ENCODE measurements at regions not wholly inside any gene's neighbourhood (a gene's known extent, or its start where the extent isn't known, plus 50 kb on each side); places are given as distances from the start of the nearest gene placed in this dataset.

- no peak overlapping the region for H3K4me3 ChIP-seq (replicated peaks; ENCODE audit: insufficient read depth, low read length)
- TF ChIP-seq CTCF (IDR thresholded peaks at IDR 0.05; ENCODE audit: insufficient read depth, low read length) (no peak), POLR2AphosphoS5 (IDR thresholded peaks at IDR 0.05; ENCODE audit: low read depth) (no peak), SPI1 (IDR thresholded peaks at IDR 0.05; ENCODE audit: borderline replicate concordance, low read depth) (no peak), GABPA (IDR thresholded peaks at IDR 0.05; ENCODE audit: low read depth) (no peak), REST (IDR thresholded peaks at IDR 0.05; ENCODE audit: insufficient replicate concordance, low read depth) (no peak)
- H3K27me3 ChIP-seq (ENCODE audit: insufficient read depth, poor library complexity, severe bottlenecking), result no peaks in the 10 kb centered on the region
- H3K27ac ChIP-seq (replicated peaks), result no peak overlapping the region
- no peak for DNase-seq (ENCODE audit: low read depth in 1 of 2, low spot score in 1 of 2)
These were observed 581.7 kb upstream of the RIOK2 start for GRCh38 chr5:97764700-97765099.

DNA sequence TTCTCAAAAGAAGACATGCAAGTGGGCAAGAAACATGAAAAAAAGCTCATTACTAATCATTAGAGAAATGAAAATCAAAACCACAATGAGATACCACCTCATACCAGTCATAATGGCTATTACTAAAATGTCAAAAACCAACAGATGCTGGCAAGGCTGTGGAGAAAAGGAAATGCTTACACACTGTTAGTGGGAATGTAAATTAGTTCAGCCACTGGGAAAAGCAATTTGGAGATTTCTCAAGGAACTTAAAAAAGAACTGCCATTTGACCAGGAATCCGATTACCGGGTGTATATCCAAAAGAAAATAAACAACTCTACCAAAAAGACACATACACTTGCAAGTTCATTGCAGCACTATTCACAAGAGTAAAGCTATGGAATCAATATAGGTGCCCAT lies 595.4 kb upstream of the RIOK2 start:
- Histone ChIP-seq H3K4me3 (replicated peaks; ENCODE audit: insufficient read depth, low read length) (no peak overlapping the region), H3K27ac (replicated peaks) (no peak overlapping the region), H3K27me3 (ENCODE audit: insufficient read depth, poor library complexity, severe bottlenecking) (no peaks in the 10 kb centered on the region)
- no peak for DNase-seq (ENCODE audit: low read depth in 1 of 2, low spot score in 1 of 2)
- no peak for TF ChIP-seq SPI1 (IDR thresholded peaks at IDR 0.05; ENCODE audit: borderline replicate concordance, low read depth)

DNA sequence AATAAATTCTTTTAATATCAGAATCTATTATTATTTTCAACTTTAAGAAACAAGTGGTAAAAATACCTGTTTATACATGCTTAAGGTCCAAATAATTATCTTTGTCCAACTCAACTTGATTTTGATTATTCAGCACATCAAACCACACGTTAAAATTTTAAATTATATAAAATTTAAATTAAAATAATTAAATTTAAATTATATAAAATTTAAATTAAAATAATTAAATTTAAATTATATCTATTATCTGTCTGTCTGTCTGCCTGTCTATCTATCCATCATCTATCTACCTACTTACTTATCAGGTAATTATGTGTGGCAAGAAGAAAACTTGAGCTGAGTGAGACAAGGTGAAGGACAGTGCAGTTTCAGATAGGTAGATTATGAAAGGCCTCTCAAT lies 605.3 kb upstream of the RIOK2 start:
- TF ChIP-seq REST (IDR thresholded peaks at IDR 0.05; ENCODE audit: insufficient replicate concordance, low read depth) (no peak), POLR2AphosphoS5 (IDR thresholded peaks at IDR 0.05; ENCODE audit: low read depth) (no peak), CTCF (IDR thresholded peaks at IDR 0.05; ENCODE audit: insufficient read depth, low read length) (no peak), GABPA (IDR thresholded peaks at IDR 0.05; ENCODE audit: low read depth) (no peak), SPI1 (IDR thresholded peaks at IDR 0.05; ENCODE audit: borderline replicate concordance, low read depth) (no peak)
- Histone ChIP-seq H3K4me3 (replicated peaks; ENCODE audit: insufficient read depth, low read length) (no peak overlapping the region), H3K27ac (replicated peaks) (no peak overlapping the region), H3K27me3 (ENCODE audit: insufficient read depth, poor library complexity, severe bottlenecking) (no peaks in the 10 kb centered on the region)
- DNase-seq (ENCODE audit: low read depth in 1 of 2, low spot score in 1 of 2), result no peak

- no peak overlapping the region for H3K4me3 ChIP-seq (replicated peaks; ENCODE audit: insufficient read depth, low read length)
- no peak for DNase-seq (ENCODE audit: low read depth in 1 of 2, low spot score in 1 of 2)
- no peak for TF ChIP-seq POLR2AphosphoS5 (IDR thresholded peaks at IDR 0.05; ENCODE audit: low read depth)
- TF ChIP-seq GABPA (IDR thresholded peaks at IDR 0.05; ENCODE audit: low read depth), result no peak
- no peak for TF ChIP-seq REST (IDR thresholded peaks at IDR 0.05; ENCODE audit: insufficient replicate concordance, low read depth)
- no peak for TF ChIP-seq SPI1 (IDR thresholded peaks at IDR 0.05; ENCODE audit: borderline replicate concordance, low read depth)
- TF ChIP-seq CTCF (IDR thresholded peaks at IDR 0.05; ENCODE audit: insufficient read depth, low read length), result no peak
- H3K27me3 ChIP-seq (ENCODE audit: insufficient read depth, poor library complexity, severe bottlenecking), result no peaks in the 10 kb centered on the region
- H3K27ac ChIP-seq (replicated peaks), result no peak overlapping the region
These were observed 615.0 kb upstream of the RIOK2 start for GRCh38 chr5:97797994-97798451.
